VCaP (cell line): ENCODE measurements at regions not wholly inside any gene's neighbourhood (a gene's known extent, or its start where the extent isn't known, plus 50 kb on each side); places are given as distances from the start of the nearest gene placed in this dataset.

Experiments
- H3K27ac ChIP-seq: fragments of 450-650 bp; 2 replicates; pipeline ENCODE4 v1.5.1; 2017
- CTCF ChIP-seq: fragments of 450-650 bp; conservative IDR thresholded peaks from 2 replicates; pipeline ENCODE4 v1.5.1; 2017; ENCODE audit warnings: mild to moderate bottlenecking, moderate library complexity

GRCh38 chr14:85142982-85143381 lies 387.0 kb upstream of the FLRT2 start:
- no peak for TF ChIP-seq CTCF

GRCh38 chr14:85146779-85147178 lies 383.2 kb upstream of the FLRT2 start:
- no peak for TF ChIP-seq CTCF
- H3K27ac ChIP-seq = no peak overlapping the region

More at GRCh38 chr14:85142982-85143381, 387.0 kb upstream of the FLRT2 start:
- H3K27ac ChIP-seq = no peak overlapping the region

- TF ChIP-seq CTCF = no peak
- H3K27ac ChIP-seq = no peak overlapping the region
These were observed 379.8 kb upstream of the FLRT2 start for GRCh38 chr14:85150166-85150565.

GRCh38 chr14:85154714-85155113 lies 375.2 kb upstream of the FLRT2 start:
- H3K27ac ChIP-seq = no peak overlapping the region
- TF ChIP-seq CTCF = no peak

- TF ChIP-seq CTCF = no peak
- H3K27ac ChIP-seq = no peak overlapping the region
These were observed 373.6 kb upstream of the FLRT2 start for GRCh38 chr14:85156319-85156718.

GRCh38 chr14:85159726-85160125 lies 370.2 kb upstream of the FLRT2 start:
- no peak for TF ChIP-seq CTCF
- no peak overlapping the region for H3K27ac ChIP-seq

GRCh38 chr14:85165094-85165493 lies 364.9 kb upstream of the FLRT2 start:
- no peak for TF ChIP-seq CTCF
- H3K27ac ChIP-seq = no peak overlapping the region

- H3K27ac ChIP-seq = no peak overlapping the region
- no peak for TF ChIP-seq CTCF
These were observed 360.6 kb upstream of the FLRT2 start for GRCh38 chr14:85169381-85169780.
